Lung (tissue), 11 donors: ENCODE measurements at regions not wholly inside any gene's neighbourhood (a gene's known extent, or its start where the extent isn't known, plus 50 kb on each side); places are given as distances from the start of the nearest gene placed in this dataset.

Experiments used
- ATAC-seq: fragments of 200-7000 bp; cut with Tn5 transposase; one replicate; pipeline ENCODE4 v1.9.1; 2020; ENCODE audit warnings: moderate number of reproducible peaks; ENCODE audit not compliant: insufficient read depth, low FRiP score
- DNase-seq, 3 donors: peaks; one replicate each; pipeline ENCODE4 v3.0.0-alpha.2; 2013 to 2017
- H3K27ac ChIP-seq, 2 donors: one replicate each; pipeline ENCODE4 v1.5.1; 2013; ENCODE audit warnings: mild to moderate bottlenecking in 2 of 2, moderate library complexity in 2 of 2, control low read depth in 1 of 2, inconsistent platforms in 1 of 2, low read depth in 1 of 2, low read length in 1 of 2
- H3K27me3 ChIP-seq, 3 donors: one replicate each; pipeline ENCODE4 v1.5.1; 2013; ENCODE audit warnings: low read length in 2 of 3; ENCODE audit not compliant: control insufficient read depth in 3 of 3, insufficient read depth in 3 of 3
- H3K36me3 ChIP-seq, 4 donors: one replicate each; pipeline ENCODE4 v1.5.1; 2013; ENCODE audit warnings: low read length in 4 of 4, mild to moderate bottlenecking in 1 of 4, moderate library complexity in 1 of 4; ENCODE audit not compliant: control insufficient read depth in 4 of 4, insufficient read depth in 4 of 4
- H3K4me1 ChIP-seq, 5 donors: one replicate each; pipeline ENCODE4 v1.5.1; 2013; ENCODE audit warnings: low read length in 5 of 5, mild to moderate bottlenecking in 2 of 5, moderate library complexity in 1 of 5; ENCODE audit not compliant: control insufficient read depth in 5 of 5, insufficient read depth in 5 of 5
- H3K4me3 ChIP-seq: one replicate; pipeline ENCODE4 v1.5.1; 2013; ENCODE audit warnings: mild to moderate bottlenecking, control low read depth, moderate library complexity
- H3K9ac ChIP-seq, 2 donors: one replicate each; pipeline ENCODE4 v1.5.1; 2013; ENCODE audit warnings: low read length in 2 of 2, control low read depth in 1 of 2; ENCODE audit not compliant: insufficient read depth in 1 of 2
- H3K9me3 ChIP-seq, 4 donors: one replicate each; pipeline ENCODE4 v1.5.1; 2013; ENCODE audit warnings: low read length in 3 of 4, mild to moderate bottlenecking in 1 of 4, moderate library complexity in 1 of 4; ENCODE audit not compliant: control insufficient read depth in 4 of 4, insufficient read depth in 3 of 4
- WGBS, 2 donors: extraction: QIAGEN DNeasy Blood & Tissue Kit; methylation state at CpG; one replicate each; pipeline ENCODE4 v1.1.7; 2013; 5-methylcytosine and 5-hydroxymethylcytosine counted together
- TF ChIP-seq, protein P1 (sequence below): IDR thresholded peaks from 2 replicates; pipeline ENCODE4 v1.5.1; 2012; ENCODE audit warnings: mild to moderate bottlenecking; ENCODE audit errors: control extremely low read depth, extremely low read depth
- donor health status: control.
- donor health status: control.
- donor health status: Bipolar disorder and iron deficiency.
- donor health status: healthy.
- donor health status: DM: yes; HTN: yes; CAD: no.

DNA sequence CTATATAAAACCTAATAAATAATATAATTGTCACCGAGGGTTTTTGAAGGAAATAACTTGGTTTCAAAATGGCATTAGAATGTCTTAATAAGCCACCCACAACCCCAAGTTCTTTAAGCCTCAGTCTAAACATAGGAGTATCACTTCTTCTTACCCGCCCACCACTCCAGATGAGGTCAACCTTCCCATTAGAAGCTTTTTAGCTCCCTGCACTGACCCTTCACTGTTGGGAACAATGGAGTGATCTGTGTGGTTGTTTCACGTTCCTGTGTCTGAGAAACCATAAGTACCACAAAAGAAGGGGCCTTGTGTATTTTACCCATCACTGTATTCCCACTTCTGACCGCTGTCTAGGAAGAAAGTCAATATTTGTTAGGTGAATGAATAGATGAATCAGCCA is 326.3 kb upstream of the ZNF521 start:
- Histone ChIP-seq H3K9me3 (no peaks in the 10 kb centered on the region), H3K4me3 (no peak overlapping the region), H3K27me3 (no peaks in the 10 kb centered on the region), H3K9ac (no peak overlapping the region), H3K4me1 (no peaks in the 10 kb centered on the region), H3K36me3 (no peaks in the 10 kb centered on the region), H3K27ac (no peak overlapping the region)
- ATAC-seq (no peak), DNase-seq (no peak)
- TF ChIP-seq, protein P1, sequence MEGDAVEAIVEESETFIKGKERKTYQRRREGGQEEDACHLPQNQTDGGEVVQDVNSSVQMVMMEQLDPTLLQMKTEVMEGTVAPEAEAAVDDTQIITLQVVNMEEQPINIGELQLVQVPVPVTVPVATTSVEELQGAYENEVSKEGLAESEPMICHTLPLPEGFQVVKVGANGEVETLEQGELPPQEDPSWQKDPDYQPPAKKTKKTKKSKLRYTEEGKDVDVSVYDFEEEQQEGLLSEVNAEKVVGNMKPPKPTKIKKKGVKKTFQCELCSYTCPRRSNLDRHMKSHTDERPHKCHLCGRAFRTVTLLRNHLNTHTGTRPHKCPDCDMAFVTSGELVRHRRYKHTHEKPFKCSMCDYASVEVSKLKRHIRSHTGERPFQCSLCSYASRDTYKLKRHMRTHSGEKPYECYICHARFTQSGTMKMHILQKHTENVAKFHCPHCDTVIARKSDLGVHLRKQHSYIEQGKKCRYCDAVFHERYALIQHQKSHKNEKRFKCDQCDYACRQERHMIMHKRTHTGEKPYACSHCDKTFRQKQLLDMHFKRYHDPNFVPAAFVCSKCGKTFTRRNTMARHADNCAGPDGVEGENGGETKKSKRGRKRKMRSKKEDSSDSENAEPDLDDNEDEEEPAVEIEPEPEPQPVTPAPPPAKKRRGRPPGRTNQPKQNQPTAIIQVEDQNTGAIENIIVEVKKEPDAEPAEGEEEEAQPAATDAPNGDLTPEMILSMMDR = no peak
- 84 to 86% methylated on average over 4 of the region's 4 CpGs for WGBS, 2 donors

DNA sequence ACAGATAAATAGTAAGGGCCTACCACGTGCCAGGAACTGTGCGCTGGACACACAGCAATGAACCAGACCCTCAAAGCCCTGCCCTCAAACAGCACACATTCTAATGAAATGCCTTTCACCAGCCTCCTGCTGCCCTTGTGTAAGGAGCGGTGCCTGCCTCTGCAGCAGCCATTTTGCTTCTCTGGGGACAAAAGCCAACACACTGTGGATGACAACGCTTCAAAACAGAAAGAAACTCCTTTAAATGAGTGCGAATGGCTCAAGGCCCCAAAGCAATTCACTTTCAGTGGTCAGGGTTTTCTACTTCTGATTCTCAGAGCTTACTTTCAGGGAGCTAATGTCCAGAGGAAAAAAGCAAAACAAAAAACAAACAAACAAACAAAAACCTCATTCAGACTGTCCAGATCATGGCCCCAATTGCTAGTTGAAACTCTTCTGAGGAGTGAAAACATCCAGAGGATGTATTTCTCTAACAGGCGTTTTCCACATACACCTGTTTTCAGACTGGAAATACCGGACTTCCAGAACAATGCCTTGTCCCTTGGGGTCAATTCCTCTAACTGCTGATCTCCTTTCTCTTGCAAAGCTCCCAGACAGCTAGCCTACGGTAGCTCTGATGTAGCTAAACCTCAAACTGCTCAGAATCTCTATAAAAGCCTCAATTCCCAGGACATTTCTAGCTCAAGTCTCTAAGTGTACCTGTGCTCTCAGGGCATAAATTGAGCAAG is 323.3 kb upstream of the ZNF521 start:
- 82 to 89% methylated on average over 8 of the region's 8 CpGs for WGBS, 2 donors
- TF ChIP-seq, protein P1 = no peak
- H3K36me3 ChIP-seq = no peaks in the 10 kb centered on the region
- H3K27me3 ChIP-seq = no peaks in the 10 kb centered on the region
- no peaks in the 10 kb centered on the region for H3K4me1 ChIP-seq
- no peak overlapping the region for H3K4me3 ChIP-seq
- ATAC-seq (no peak), DNase-seq (no peak)
- H3K9me3 ChIP-seq = no peaks in the 10 kb centered on the region
- no peak overlapping the region for H3K27ac ChIP-seq
- no peak overlapping the region for H3K9ac ChIP-seq

DNA sequence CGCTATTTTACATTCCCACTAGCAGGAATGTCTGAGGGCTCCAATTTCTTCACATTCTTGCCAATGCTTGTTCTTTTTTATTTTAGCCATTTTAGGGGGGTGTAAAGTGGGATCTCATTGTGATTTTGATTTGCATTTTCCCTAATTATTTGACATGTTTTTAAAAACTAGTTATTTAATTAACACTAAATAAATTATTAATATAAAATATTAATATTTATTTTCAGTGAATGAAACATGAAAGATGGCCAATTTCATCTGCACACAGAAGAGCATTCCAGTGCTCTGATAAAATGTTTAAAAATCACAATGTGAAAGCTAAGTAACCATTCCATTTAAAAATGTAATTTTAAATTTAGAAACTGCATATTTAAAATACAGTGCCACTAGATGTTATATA is 322.2 kb upstream of the ZNF521 start:
- no peaks in the 10 kb centered on the region for H3K4me1 ChIP-seq
- no peak for DNase-seq
- H3K27ac ChIP-seq = no peak overlapping the region
- H3K27me3 ChIP-seq = no peaks in the 10 kb centered on the region
- no peaks in the 10 kb centered on the region for H3K9me3 ChIP-seq
- ATAC-seq = no peak
- H3K36me3 ChIP-seq = no peaks in the 10 kb centered on the region
- TF ChIP-seq, protein P1 = no peak
- no peak overlapping the region for H3K4me3 ChIP-seq
- 89 to 91% methylated on average over 1 of the region's 1 CpG for WGBS, 2 donors
- no peak overlapping the region for H3K9ac ChIP-seq

DNA sequence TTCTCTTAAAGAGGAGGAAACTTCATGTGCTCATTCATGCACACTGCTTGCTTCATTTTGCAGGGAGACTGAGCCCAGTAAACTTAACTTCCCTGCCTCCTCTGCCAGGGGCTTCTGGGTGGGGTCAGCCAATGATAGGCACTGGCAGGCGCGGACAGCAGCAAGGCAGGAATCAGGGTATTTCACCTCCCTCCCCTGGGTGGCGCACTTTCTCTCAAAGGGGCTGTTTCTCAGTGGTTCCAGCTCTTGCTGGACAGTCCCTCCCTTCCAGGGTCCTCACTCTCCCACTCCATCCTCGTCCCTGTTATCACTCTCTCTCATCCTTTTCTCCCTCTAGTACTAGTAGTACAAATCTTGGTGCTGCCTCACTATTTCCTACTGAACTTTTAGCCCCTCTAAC is 320.5 kb upstream of the ZNF521 start:
- H3K4me1 ChIP-seq = no peaks in the 10 kb centered on the region
- ATAC-seq = no peak
- DNase-seq = no peak
- TF ChIP-seq, protein P1 = no peak
- no peaks in the 10 kb centered on the region for H3K9me3 ChIP-seq
- no peak overlapping the region for H3K4me3 ChIP-seq
- no peaks in the 10 kb centered on the region for H3K36me3 ChIP-seq
- H3K9ac ChIP-seq = no peak overlapping the region
- WGBS, 2 donors = 85 to 91% methylated on average over 4 of the region's 4 CpGs
- no peak overlapping the region for H3K27ac ChIP-seq
- H3K27me3 ChIP-seq = no peaks in the 10 kb centered on the region
